Prostate gland (tissue), 2 donors: ENCODE measurements at regions not wholly inside any gene's neighbourhood (a gene's known extent, or its start where the extent isn't known, plus 50 kb on each side); places are given as distances from the start of the nearest gene placed in this dataset.

Experiments
- DNase-seq: peaks from one replicate; pipeline ENCODE4 v3.0.0-alpha.2; 2019; ENCODE audit warnings: low spot score
- H3K27ac ChIP-seq, 2 donors: fragments of 200-600 bp; sonication (generic); 2 replicates each; pipeline ENCODE4 v1.5.1; 2017 to 2019
- H3K27me3 ChIP-seq: fragments of 200-600 bp; sonication (generic); replicated peaks from 2 replicates; pipeline ENCODE4 v1.5.1; 2019; ENCODE audit not compliant: insufficient read depth
- H3K36me3 ChIP-seq, 2 donors: fragments of 200-600 bp; sonication (generic); 1 replicate in 1 of 2; 2 replicates in 1 of 2; pipeline versions ENCODE4 v1.5.1 to v1.8.1; 2017 to 2019
- H3K4me1 ChIP-seq: fragments of 200-600 bp; sonication (generic); replicated peaks from 2 replicates; pipeline ENCODE4 v1.5.1; 2019
- H3K4me3 ChIP-seq, 2 donors: fragments of 200-600 bp; sonication (generic); 2 replicates each; pipeline ENCODE4 v1.5.1; 2017 to 2019
- H3K9me3 ChIP-seq: fragments of 200-600 bp; sonication (generic); 2 replicates; pipeline ENCODE4 v1.5.1; 2017
- CTCF ChIP-seq, 4 experiments: fragments of 200-600 bp in 2 of 4; fragments of 450-650 bp in 2 of 4; sonication (generic) in 2 of 4; IDR thresholded peaks; 1 replicate in 3 of 4; 2 replicates in 1 of 4; pipeline ENCODE4 v1.5.1; 2016 to 2019; ENCODE audit warnings: antibody characterized with exemption in 4 of 4, mild to moderate bottlenecking in 2 of 4, moderate library complexity in 2 of 4
- POLR2A ChIP-seq: fragments of 450-650 bp; IDR thresholded peaks from one replicate; pipeline ENCODE4 v1.6.1; 2016; ENCODE audit warnings: antibody characterized with exemption, mild to moderate bottlenecking
- POLR2AphosphoS5 ChIP-seq: sonication (generic); formaldehyde crosslinking; IDR thresholded peaks from one replicate; pipeline ENCODE4 v1.6.1; 2017; ENCODE audit warnings: antibody characterized with exemption
- WGBS: methylation state at CpG from one replicate; pipeline ENCODE4 v1.1.5; 2018; 5-methylcytosine and 5-hydroxymethylcytosine counted together
- intact Hi-C: fragments of 100-400 bp; cut with DNase I; formaldehyde crosslinking; loops from one replicate; pipeline ENCODE4 v1.14.2; 2022

GRCh38 chr5:155508673-155509072, 495.1 kb downstream of the KIF4B start:
- Histone ChIP-seq H3K4me1 (no peaks in the 10 kb centered on the region), H3K9me3 (no peaks in the 10 kb centered on the region), H3K27ac (no peak overlapping the region), H3K4me3 (no peak overlapping the region), H3K27me3 (no peaks in the 10 kb centered on the region), H3K36me3 (no peaks in the 10 kb centered on the region)
- intact Hi-C loops = no loop called here
- WGBS = 71% methylated on average over 3 of the region's 3 CpGs
- no peak for TF ChIP-seq POLR2AphosphoS5
- no peak for TF ChIP-seq POLR2A
- TF ChIP-seq CTCF (IDR thresholded peaks at IDR 0.05) = no peak
- no peak for DNase-seq

- WGBS = 39% methylated on average over 1 of the region's 1 CpG
- H3K27me3 ChIP-seq = no peaks in the 10 kb centered on the region
- no peak for TF ChIP-seq POLR2A
- no peak for TF ChIP-seq POLR2AphosphoS5
- no peak for TF ChIP-seq CTCF (IDR thresholded peaks at IDR 0.05)
These were observed 498.8 kb downstream of the KIF4B start for GRCh38 chr5:155512329-155512728.

GRCh38 chr5:155514105-155514563, 500.6 kb downstream of the KIF4B start:
- TF ChIP-seq POLR2AphosphoS5 = no peak
- TF ChIP-seq POLR2A = no peak
- TF ChIP-seq CTCF (IDR thresholded peaks at IDR 0.05) = no peak
- intact Hi-C loops = no loop called here
- WGBS = 81% methylated on average over 2 of the region's 2 CpGs
- Histone ChIP-seq H3K9me3 (no peaks in the 10 kb centered on the region), H3K36me3 (no peaks in the 10 kb centered on the region), H3K27ac (no peak overlapping the region), H3K4me1 (no peaks in the 10 kb centered on the region), H3K4me3 (no peak overlapping the region), H3K27me3 (no peaks in the 10 kb centered on the region)
- DNase-seq = no peak

More at GRCh38 chr5:155512329-155512728, 498.8 kb downstream of the KIF4B start:
- H3K9me3 ChIP-seq = no peaks in the 10 kb centered on the region
- no peaks in the 10 kb centered on the region for H3K4me1 ChIP-seq
- H3K27ac ChIP-seq = no peak overlapping the region
- H3K4me3 ChIP-seq = no peak overlapping the region
- H3K36me3 ChIP-seq = no peaks in the 10 kb centered on the region
- intact Hi-C loops = no loop called here
- DNase-seq = no peak

GRCh38 chr5:155522540-155522939, 509.0 kb downstream of the KIF4B start:
- intact Hi-C loops = no loop called here
- 93% methylated on average over 1 of the region's 1 CpG for WGBS
- no peak for DNase-seq
- no peaks in the 10 kb centered on the region for H3K27me3 ChIP-seq
- H3K36me3 ChIP-seq = no peaks in the 10 kb centered on the region
- H3K27ac ChIP-seq = no peak overlapping the region
- TF ChIP-seq CTCF (IDR thresholded peaks at IDR 0.05) = no peak
- no peak for TF ChIP-seq POLR2AphosphoS5
- TF ChIP-seq POLR2A = no peak
- no peaks in the 10 kb centered on the region for H3K4me1 ChIP-seq
- no peaks in the 10 kb centered on the region for H3K9me3 ChIP-seq
- no peak overlapping the region for H3K4me3 ChIP-seq

GRCh38 chr5:155529362-155529761, 515.8 kb downstream of the KIF4B start:
- H3K4me3 ChIP-seq = no peak overlapping the region
- no peak for DNase-seq
- no peak for TF ChIP-seq CTCF (IDR thresholded peaks at IDR 0.05)
- TF ChIP-seq POLR2AphosphoS5 = no peak
- no peak for TF ChIP-seq POLR2A
- WGBS = 55% methylated on average over 2 of the region's 2 CpGs
- H3K36me3 ChIP-seq = no peaks in the 10 kb centered on the region
- H3K4me1 ChIP-seq = no peaks in the 10 kb centered on the region
- no peak overlapping the region for H3K27ac ChIP-seq
- H3K27me3 ChIP-seq = no peaks in the 10 kb centered on the region
- H3K9me3 ChIP-seq = no peaks in the 10 kb centered on the region
- intact Hi-C loops = no loop called here
